Ovary (tissue), 3 donors: ENCODE measurements at regions not wholly inside any gene's neighbourhood (a gene's known extent, or its start where the extent isn't known, plus 50 kb on each side); places are given as distances from the start of the nearest gene placed in this dataset.
"Not testable (repeated sequence)": the region's sequence is repeated elsewhere in the genome, so short reads cannot be mapped to it uniquely, and the experiment has no call there.

Experiments used
- CTCF ChIP-seq, 3 donors: fragments of 450-650 bp in 2 of 3; fragments of 200-600 bp in 1 of 3; IDR thresholded peaks; one replicate each; pipeline versions ENCODE4 v1.5.1 to v1.8.0; 2016 to 2022; ENCODE audit warnings: antibody characterized with exemption in 3 of 3, mild to moderate bottlenecking in 1 of 3
- POLR2A ChIP-seq: fragments of 450-650 bp; IDR thresholded peaks from one replicate; pipeline ENCODE4 v1.6.1; 2017; ENCODE audit warnings: antibody characterized with exemption, mild to moderate bottlenecking, moderate library complexity
- donor health status: DM: no; HTN: no; CAD: no.

GRCh38 chr17:64712557-64713351 is 50.6 kb upstream of the SMURF2 start:
- not testable (repeated sequence) for TF ChIP-seq POLR2A; CTCF (IDR thresholded peaks at IDR 0.05)
